ENCODE measurements at regions not wholly inside any gene's neighbourhood (a gene's known extent, or its start where the extent isn't known, plus 50 kb on each side); places are given as distances from the start of the nearest gene placed in this dataset.

DNA sequence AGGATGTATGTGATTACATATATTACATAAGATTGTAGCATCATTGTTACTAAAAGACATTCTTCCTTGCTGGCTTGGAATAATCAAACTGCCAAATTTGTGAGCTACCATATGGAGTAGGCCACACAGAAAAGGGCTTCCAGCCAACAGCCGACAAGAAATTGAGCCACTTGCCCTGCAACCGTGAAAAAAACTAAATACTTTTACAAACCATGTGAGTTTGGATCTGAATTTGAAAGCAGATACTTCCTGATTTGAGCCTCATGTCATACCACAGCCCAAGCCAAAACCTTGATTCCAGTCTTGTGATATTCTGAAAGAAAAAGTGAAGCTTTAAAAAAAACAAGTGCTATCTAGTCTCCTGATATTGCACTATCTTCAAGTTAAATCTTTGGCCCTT, 55.6 kb upstream of the PRMT6 start:
- TF ChIP-seq, protein P1, sequence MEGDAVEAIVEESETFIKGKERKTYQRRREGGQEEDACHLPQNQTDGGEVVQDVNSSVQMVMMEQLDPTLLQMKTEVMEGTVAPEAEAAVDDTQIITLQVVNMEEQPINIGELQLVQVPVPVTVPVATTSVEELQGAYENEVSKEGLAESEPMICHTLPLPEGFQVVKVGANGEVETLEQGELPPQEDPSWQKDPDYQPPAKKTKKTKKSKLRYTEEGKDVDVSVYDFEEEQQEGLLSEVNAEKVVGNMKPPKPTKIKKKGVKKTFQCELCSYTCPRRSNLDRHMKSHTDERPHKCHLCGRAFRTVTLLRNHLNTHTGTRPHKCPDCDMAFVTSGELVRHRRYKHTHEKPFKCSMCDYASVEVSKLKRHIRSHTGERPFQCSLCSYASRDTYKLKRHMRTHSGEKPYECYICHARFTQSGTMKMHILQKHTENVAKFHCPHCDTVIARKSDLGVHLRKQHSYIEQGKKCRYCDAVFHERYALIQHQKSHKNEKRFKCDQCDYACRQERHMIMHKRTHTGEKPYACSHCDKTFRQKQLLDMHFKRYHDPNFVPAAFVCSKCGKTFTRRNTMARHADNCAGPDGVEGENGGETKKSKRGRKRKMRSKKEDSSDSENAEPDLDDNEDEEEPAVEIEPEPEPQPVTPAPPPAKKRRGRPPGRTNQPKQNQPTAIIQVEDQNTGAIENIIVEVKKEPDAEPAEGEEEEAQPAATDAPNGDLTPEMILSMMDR (IDR thresholded peaks at IDR 0.05) = no peak
- no peak for TF ChIP-seq POLR2A (IDR thresholded peaks at IDR 0.05)
